ENCODE measurements at regions not wholly inside any gene's neighbourhood (a gene's known extent, or its start where the extent isn't known, plus 50 kb on each side); places are given as distances from the start of the nearest gene placed in this dataset.

GRCh38 chrX:39758791-39759525 is 338.8 kb downstream of the BCOR start:
- DNase-seq (ENCODE audit: low read depth, low spot score): no peak

- no peak for DNase-seq (ENCODE audit: low read depth, low spot score)
Observed at GRCh38 chrX:39759526-39760224, 338.1 kb downstream of the BCOR start.

- DNase-seq (ENCODE audit: low read depth, low spot score): no peak
Observed at GRCh38 chrX:39760930-39761329, 336.8 kb downstream of the BCOR start.

GRCh38 chrX:39762266-39762841 is 335.4 kb downstream of the BCOR start:
- no peak for DNase-seq (ENCODE audit: low read depth, low spot score)

- DNase-seq (ENCODE audit: low read depth, low spot score): no peak
Observed at GRCh38 chrX:39764441-39764914, 333.3 kb downstream of the BCOR start.

- no peak for DNase-seq (ENCODE audit: low read depth, low spot score)
Observed at GRCh38 chrX:39765327-39765726, 332.4 kb downstream of the BCOR start.

- DNase-seq (ENCODE audit: low read depth, low spot score): no peak
Observed at GRCh38 chrX:39766085-39766726, 331.6 kb downstream of the BCOR start.

- no peak for DNase-seq (ENCODE audit: low read depth, low spot score)
Observed at GRCh38 chrX:39766855-39767254, 330.9 kb downstream of the BCOR start.

- no peak for DNase-seq (ENCODE audit: low read depth, low spot score)
Observed at GRCh38 chrX:39767446-39767845, 330.3 kb downstream of the BCOR start.

- DNase-seq (ENCODE audit: low read depth, low spot score): no peak
Observed at GRCh38 chrX:39769748-39770147, 328.0 kb downstream of the BCOR start.

GRCh38 chrX:39771089-39771488 is 326.7 kb downstream of the BCOR start:
- DNase-seq (ENCODE audit: low read depth, low spot score): no peak

- DNase-seq (ENCODE audit: low read depth, low spot score): peak; percentile 82
Observed at GRCh38 chrX:39772057-39772832, 325.5 kb downstream of the BCOR start.

GRCh38 chrX:39773150-39773549 is 324.6 kb downstream of the BCOR start:
- no peak for DNase-seq (ENCODE audit: low read depth, low spot score)

GRCh38 chrX:39773923-39774773 is 323.6 kb downstream of the BCOR start:
- no peak for DNase-seq (ENCODE audit: low read depth, low spot score)

GRCh38 chrX:39774774-39775328 is 322.9 kb downstream of the BCOR start:
- DNase-seq (ENCODE audit: low read depth, low spot score): no peak

GRCh38 chrX:39777623-39778025 is 320.1 kb downstream of the BCOR start:
- no peak for DNase-seq (ENCODE audit: low read depth, low spot score)

GRCh38 chrX:39779952-39780783 is 317.6 kb downstream of the BCOR start:
- no peak for DNase-seq (ENCODE audit: low read depth, low spot score)

- DNase-seq (ENCODE audit: low read depth, low spot score): no peak
Observed at GRCh38 chrX:39782276-39782675, 315.5 kb downstream of the BCOR start.

GRCh38 chrX:39787999-39788398 is 309.8 kb downstream of the BCOR start:
- DNase-seq (ENCODE audit: low read depth, low spot score): no peak
